Gastroesophageal sphincter (tissue), 3 donors: ENCODE measurements at regions not wholly inside any gene's neighbourhood (a gene's known extent, or its start where the extent isn't known, plus 50 kb on each side); places are given as distances from the start of the nearest gene placed in this dataset.

Experiments used
- CTCF ChIP-seq, 4 experiments: fragments of 200-600 bp in 2 of 4; fragments of 450-650 bp in 2 of 4; sonication (generic) in 1 of 4; IDR thresholded peaks; one replicate each; pipeline ENCODE4 v1.5.1; 2017 to 2019; ENCODE audit warnings: antibody characterized with exemption in 4 of 4, mild to moderate bottlenecking in 2 of 4, moderate library complexity in 2 of 4
- POLR2A ChIP-seq, 2 donors: fragments of 450-650 bp; IDR thresholded peaks; one replicate each; pipeline ENCODE4 v1.6.1; 2017; ENCODE audit warnings: antibody characterized with exemption in 2 of 2, mild to moderate bottlenecking in 2 of 2, moderate library complexity in 1 of 2

GRCh38 chr9:69961843-69962242 is 81.8 kb upstream of the MAMDC2 start:
- TF ChIP-seq CTCF (IDR thresholded peaks at IDR 0.05) (no peak), POLR2A (IDR thresholded peaks at IDR 0.05) (no peak)
